Activated naive CD4-positive, alpha-beta T cell treated with anti-CD3 and anti-CD28 coated beads, Interleukin-2, amount 50 U/mL, for 72 hours (primary cell): ENCODE measurements at regions not wholly inside any gene's neighbourhood (a gene's known extent, or its start where the extent isn't known, plus 50 kb on each side); places are given as distances from the start of the nearest gene placed in this dataset.
A peak's percentile ranks its signal among the peaks of the same experiment; 100 is the strongest.

Source experiments
- ATAC-seq, 2 donors: fragments of 150-1000 bp; cut with Tn5 transposase; 2 replicates each; pipeline ENCODE4 v1.10.0; 2021; ENCODE audit warnings: mild to moderate bottlenecking in 2 of 2, moderate library complexity in 2 of 2
- DNase-seq, 2 donors: peaks; one replicate each; pipeline ENCODE4 v3.0.0; 2021 to 2022; ENCODE audit warnings: low spot score in 2 of 2
- H3K27ac Mint-ChIP-seq, 2 donors: one replicate each; pipeline ENCODE4 v1.8.0; 2022; ENCODE audit warnings: mild to moderate bottlenecking in 2 of 2, mixed read lengths in 2 of 2
- H3K36me3 Mint-ChIP-seq, 2 donors: one replicate each; pipeline ENCODE4 v1.8.0; 2022; ENCODE audit warnings: mixed read lengths in 2 of 2
- H3K9me3 Mint-ChIP-seq, 2 donors: one replicate each; pipeline ENCODE4 v1.8.0; 2022; ENCODE audit warnings: mixed read lengths in 2 of 2

DNA sequence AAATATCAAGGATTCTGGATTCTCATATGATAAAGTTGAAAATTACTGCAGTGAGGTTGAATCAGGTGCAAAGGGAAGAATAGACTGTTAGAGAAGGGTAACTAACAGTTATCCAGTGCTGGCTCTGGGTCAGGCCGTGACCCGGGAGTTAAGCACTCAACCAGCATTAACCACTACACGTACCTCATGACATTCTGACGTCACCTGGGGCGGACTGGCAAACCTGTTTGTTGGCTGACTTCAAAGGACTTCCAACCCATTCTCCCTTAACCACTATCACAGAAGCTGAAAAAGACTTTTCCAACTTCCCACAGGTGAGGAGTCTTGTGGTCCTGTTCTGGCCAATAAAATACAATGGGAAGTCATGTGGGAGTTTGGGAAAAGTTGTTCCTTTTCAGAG is 268.9 kb downstream of the ENC1 start:
- Mint-ChIP-seq H3K36me3 (no peaks in the 10 kb centered on the region), H3K9me3 (no peaks in the 10 kb centered on the region), H3K27ac (no peak overlapping the region)
- DNase-seq (no peak), ATAC-seq (no peak)

DNA sequence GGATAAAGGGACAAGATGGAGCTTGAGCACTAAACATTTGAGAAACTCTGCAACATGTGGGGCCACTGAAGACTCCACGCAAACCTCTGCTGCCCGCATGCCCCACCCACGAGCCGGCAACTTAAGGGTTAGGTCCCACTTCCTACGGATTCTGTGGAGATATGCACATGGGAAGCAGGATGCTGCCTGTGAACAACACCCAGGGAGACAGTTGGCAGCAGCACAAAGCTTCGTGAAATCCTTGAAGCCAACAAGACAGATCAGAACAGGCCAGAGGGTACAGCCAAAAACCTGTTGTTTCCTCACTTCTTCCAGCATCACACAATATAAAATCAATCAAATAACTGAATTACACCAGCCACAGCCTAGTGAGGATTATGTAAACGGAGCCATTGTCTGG is 270.4 kb downstream of the ENC1 start:
- no peaks in the 10 kb centered on the region for H3K9me3 Mint-ChIP-seq
- no peak overlapping the region for H3K27ac Mint-ChIP-seq
- H3K36me3 Mint-ChIP-seq: no peaks in the 10 kb centered on the region
- ATAC-seq (no peak), DNase-seq (no peak)

DNA sequence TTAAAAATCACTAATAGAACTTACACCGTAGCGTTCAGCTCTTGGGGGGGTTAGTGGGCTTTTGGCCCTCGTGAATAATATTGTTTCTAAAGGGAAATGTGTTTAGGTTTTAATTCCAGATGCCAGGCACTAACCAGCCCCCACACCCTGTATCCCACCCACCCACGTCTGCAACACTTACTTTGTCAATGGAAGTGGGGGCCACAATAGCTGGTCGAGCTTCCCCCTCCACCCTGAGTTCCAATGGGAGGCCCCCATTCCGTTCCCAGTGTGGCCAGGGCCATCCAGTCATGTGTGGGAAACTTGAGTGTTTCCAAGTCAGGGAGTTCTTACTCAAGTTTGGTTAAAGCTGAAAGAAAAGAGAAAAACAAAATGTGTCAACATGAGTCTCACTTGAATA is 271.4 kb downstream of the ENC1 start:
- ATAC-seq: no peak
- H3K9me3 Mint-ChIP-seq: no peaks in the 10 kb centered on the region
- no peak overlapping the region for H3K27ac Mint-ChIP-seq
- no peaks in the 10 kb centered on the region for H3K36me3 Mint-ChIP-seq
- no peak for DNase-seq

DNA sequence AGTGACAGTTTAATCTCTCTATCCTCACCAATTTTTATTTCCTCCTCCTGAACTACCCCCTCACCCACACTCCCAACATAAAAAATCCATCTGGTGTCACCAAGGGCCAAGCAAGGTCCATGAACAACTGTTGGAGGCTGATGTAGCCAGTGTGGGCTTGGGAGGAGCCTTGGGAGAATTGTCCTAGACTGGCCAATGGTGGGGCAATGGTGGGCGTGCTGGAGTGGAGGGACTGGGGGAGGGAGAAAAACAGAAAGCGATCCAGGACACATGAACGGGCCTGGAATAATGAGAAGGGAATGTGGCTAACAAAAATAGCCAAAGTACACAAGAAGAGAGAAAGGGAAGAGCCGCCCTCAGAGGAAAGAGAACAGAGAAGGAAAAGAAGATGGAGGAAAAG is 272.6 kb downstream of the ENC1 start:
- H3K27ac Mint-ChIP-seq: peak overlapping the region in 1 of 2 donors; percentile 19
- H3K36me3 Mint-ChIP-seq: no peaks in the 10 kb centered on the region
- no peak for DNase-seq
- no peak for ATAC-seq
- no peaks in the 10 kb centered on the region for H3K9me3 Mint-ChIP-seq

DNA sequence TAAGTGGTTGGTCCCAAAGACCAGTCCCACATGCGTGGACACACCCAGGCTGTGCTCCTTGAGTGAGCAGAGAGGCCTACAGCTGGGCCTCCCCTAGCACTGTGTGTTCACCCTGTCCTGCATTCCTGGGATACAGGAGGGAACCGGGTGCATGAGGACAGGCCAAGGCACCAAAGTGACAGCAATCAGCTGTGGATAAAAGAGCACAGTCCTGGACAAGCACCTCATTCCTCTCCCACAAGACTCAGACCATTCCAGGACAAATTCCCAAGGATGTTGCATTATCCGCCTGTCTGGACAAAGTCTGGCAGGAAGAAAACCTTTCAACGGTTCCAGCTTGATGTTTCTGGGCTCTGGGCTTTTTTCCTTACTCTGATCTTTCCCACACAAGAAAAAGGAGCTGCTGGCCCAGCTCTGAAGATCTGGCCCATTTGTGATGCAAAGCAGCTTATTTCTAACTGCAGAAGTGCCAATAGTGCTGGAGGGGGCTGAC is 273.2 kb downstream of the ENC1 start:
- H3K27ac Mint-ChIP-seq: no peak overlapping the region
- no peaks in the 10 kb centered on the region for H3K9me3 Mint-ChIP-seq
- no peaks in the 10 kb centered on the region for H3K36me3 Mint-ChIP-seq
- ATAC-seq (no peak), DNase-seq (no peak)

DNA sequence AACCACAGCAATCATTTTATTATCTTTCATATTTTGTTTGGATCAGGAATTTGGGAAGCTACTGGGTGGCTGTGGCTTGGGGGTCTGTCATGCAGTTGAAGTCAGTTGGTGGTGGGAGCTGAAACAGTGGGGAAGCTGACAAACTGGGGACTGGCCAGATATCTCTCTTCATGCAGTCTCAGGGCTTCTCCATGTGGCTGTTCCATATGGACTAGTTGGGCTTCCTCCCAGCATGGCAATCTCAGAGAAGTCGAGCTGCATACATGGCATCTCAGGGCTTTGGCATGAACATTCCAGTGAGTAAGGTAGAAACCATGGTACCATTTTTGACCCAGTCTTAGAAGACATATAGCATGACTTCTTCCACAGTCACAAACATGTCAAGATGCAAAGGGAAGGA is 274.8 kb downstream of the ENC1 start:
- DNase-seq (no peak), ATAC-seq (no peak)
- Mint-ChIP-seq H3K36me3 (no peaks in the 10 kb centered on the region), H3K27ac (no peak overlapping the region), H3K9me3 (no peaks in the 10 kb centered on the region)

DNA sequence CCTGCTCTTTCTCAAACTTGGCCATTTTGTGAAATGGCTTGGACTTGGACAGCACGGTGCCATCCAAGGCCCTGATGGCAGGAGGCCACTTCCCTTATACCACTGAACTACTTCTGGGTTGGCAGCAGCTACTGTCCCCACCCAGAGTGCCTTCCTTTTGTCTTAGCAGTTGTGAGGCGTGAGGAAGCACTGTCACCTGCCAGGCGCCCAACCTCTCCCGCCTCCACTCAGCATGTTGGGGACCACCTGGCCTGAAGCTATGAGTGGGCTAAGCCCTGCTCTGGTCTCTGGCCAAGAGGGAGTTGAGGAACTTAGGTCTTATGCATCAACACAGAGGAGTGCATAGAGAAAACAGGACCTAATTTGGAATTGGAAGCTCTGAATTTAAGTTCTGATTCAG is 276.0 kb downstream of the ENC1 start:
- ATAC-seq (no peak), DNase-seq (no peak)
- no peak overlapping the region for H3K27ac Mint-ChIP-seq
- no peaks in the 10 kb centered on the region for H3K9me3 Mint-ChIP-seq
- H3K36me3 Mint-ChIP-seq: no peaks in the 10 kb centered on the region

DNA sequence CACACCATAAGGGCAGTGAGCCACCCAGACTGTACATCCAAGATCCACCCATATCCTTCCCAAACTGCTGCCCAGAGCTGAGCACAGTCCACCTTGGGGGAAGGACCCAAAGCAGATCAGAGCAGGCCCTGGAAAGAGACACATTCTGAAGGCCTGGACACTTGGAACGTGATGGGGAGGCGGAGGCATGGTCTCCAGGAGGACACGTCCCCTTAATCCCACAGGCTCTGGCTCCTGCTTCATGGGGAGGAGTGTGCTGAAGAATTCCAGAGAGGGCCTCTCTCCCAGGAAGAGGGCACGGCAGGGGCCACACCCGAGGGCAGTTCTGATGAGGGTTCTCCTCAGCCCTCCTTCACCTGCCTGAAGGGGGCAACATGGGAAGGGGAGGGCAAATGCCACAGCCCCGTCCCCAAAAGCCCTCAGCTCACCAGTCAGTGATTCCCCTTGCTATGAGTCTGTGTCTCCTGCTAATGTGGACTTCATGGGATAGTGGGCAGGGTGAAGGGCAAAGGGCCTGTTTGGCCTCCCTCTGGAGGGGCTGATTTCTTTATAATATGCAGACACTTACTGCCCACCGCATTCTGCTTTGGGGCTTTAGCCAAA is 276.8 kb downstream of the ENC1 start:
- Mint-ChIP-seq H3K36me3 (no peaks in the 10 kb centered on the region), H3K27ac (no peak overlapping the region), H3K9me3 (no peaks in the 10 kb centered on the region)
- ATAC-seq (no peak), DNase-seq (no peak)

DNA sequence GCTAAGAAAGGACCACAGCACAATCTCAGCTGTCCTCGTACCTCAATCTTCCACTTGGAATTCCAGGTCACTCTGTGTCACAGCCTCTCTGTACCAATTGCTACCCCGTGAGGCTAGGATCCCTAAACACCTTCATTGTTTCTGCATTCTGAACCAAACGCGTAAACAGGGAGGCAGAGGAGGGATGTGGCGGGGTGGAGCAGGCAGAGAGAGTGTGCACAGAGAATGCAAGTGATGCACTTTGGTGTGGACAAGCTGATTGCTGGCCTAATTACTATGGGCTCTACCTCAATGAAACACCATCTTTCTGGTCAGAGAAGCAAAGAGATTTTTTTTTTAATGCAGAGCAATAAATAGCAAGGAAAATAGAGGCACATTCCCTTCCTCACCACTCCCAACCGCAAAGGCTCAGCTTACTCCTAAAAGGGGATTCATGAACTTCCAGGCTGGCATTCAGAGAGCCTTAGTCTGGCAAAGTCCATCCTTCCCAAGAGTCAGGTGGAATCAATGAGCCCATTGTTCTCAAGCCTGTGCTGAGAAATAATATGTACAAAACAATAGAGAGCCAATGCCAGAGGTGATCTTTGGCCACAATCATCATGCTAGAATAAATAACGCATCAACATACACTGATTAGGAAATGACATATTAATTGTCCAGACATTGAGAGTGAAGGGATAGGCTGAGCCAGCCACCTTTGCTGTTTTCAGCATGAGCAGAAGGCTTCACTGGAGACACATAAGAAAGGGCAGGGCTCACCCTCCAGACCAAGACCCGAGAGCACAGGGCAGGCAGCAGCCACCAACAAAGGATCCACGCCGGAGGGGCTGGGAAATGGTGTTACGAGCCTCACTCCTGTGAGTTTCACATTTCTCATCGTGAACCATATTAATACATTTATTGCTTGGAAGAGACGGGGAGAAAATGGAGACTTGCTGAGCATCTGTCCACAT is 278.8 kb downstream of the ENC1 start:
- no peak for ATAC-seq
- Mint-ChIP-seq H3K9me3 (no peaks in the 10 kb centered on the region), H3K27ac (no peak overlapping the region), H3K36me3 (no peaks in the 10 kb centered on the region)
- DNase-seq: no peak

DNA sequence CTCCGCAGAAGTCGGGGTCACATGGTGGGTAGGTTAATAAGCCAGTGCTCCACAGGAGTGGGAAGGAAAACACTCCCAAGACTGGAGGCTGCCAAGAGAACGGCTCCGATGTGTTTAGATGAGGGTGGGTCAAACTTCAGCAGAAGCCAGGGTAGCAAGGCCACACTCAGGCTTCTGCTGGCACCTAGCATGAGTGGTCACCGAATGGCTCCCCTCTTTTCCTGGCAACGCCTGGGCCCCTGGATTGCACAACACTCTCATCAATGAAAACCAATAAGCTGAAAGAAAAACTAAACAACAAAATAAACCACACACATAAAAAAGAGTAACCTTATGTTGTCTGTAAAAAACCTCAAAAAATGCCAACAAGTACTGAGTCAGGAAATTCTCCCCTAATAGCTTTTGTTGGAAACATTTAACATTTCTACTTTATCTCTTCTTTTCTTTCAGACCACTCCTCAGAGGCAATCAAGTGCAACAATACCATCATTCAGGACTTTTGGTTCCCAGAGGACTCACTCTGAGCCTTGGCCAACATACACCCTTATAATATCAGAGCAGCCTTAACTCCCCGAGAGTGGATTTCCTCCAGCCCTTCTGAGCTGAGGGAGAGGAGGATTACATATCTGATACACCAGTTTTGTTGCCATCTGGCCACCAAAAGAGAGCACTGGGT is 279.9 kb downstream of the ENC1 start:
- Mint-ChIP-seq H3K9me3 (no peaks in the 10 kb centered on the region), H3K36me3 (no peaks in the 10 kb centered on the region), H3K27ac (no peak overlapping the region)
- ATAC-seq (no peak), DNase-seq (no peak)

DNA sequence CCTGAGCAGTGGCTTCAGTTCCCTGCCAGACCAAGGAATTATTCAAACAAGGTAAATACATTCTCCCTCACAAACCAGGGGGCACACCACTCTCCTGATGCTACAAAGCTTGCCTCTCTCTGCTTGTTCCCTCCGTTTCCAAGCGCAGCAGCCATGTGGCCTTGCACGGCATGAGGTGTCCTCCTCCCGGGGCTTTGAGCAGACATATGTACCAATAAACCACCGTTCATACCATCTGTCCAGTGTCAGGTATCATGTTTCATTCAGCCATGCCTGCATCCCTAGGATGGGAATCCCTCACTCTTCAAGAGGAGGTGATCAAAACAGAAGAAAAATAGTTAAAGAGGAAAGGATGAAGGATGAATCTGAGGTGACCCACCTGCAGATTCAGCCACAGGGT is 282.7 kb downstream of the ENC1 start:
- DNase-seq: no peak
- no peak for ATAC-seq
- H3K27ac Mint-ChIP-seq: no peak overlapping the region
- H3K9me3 Mint-ChIP-seq: no peaks in the 10 kb centered on the region
- no peaks in the 10 kb centered on the region for H3K36me3 Mint-ChIP-seq

DNA sequence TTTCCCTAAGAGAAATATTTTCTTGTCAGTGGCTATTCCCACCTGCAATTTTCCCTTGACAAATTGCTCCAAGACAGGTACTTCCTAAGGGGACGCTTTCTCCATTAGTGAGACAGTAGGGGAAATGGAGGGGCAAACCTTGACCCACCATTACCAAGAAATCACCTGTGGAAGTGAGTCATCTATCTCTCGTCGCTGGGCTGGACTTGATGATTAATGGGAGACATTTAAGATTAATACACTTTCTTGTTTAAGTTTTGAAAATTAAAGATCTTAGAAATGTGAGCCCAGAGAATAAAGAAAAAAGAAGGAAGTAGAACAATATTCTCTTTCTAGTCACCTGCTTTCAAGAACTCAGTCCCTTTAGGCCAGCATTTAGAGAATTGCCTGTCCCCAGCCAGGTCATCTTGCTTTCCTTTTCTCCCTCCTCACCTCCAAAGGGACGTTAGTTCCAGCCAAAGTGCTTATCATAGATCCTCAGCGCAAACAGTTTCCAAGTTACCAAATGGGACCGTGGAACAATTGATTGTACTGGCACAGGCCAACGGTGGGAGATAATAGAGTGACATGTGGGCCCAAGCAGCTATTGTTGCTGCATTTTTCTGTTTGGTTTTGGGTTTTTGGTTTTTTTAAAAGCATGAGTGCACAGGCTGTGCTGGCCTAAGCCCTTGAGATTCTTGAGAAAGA is 284.4 kb downstream of the ENC1 start:
- H3K9me3 Mint-ChIP-seq: no peaks in the 10 kb centered on the region
- no peak overlapping the region for H3K27ac Mint-ChIP-seq
- no peaks in the 10 kb centered on the region for H3K36me3 Mint-ChIP-seq
- ATAC-seq: no peak
- DNase-seq: no peak

DNA sequence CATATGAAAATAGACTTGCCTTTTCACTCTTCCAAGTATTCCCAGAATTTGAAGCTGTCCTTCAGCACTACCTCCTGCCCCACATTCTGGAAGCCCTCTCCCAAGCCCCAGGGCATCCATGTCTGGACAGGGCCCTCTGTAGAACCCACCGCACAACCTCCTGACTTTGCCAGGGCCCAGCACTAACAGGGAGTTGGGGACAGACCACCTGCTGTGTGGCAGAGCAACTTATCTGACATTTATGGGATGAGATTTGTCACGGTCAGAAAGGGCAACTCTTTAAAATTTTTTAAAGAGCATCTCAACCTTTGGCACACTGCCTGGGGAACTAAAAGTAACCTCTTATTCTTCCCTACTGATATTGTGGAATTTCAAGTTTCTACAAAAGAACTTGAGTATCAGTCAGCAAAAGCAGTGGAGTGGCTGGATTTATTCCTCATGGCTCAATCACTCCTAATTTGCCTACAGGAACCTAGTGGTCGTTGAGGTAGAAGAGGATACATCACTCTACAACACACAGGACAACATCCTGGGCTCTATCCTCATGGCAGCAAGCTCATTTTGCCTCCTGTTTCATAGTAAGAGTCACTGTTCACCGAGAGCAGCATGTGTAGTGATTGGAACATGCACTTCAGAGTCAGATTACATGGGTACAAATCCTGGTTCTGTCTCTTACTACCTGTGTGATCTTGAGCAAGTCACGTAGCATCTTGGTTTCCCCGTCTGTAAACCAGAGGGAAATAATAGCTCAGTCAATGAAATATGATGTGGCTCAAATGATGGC is 285.3 kb downstream of the ENC1 start:
- no peak for DNase-seq
- Mint-ChIP-seq H3K9me3 (no peaks in the 10 kb centered on the region), H3K27ac (no peak overlapping the region), H3K36me3 (no peaks in the 10 kb centered on the region)
- ATAC-seq: no peak

DNA sequence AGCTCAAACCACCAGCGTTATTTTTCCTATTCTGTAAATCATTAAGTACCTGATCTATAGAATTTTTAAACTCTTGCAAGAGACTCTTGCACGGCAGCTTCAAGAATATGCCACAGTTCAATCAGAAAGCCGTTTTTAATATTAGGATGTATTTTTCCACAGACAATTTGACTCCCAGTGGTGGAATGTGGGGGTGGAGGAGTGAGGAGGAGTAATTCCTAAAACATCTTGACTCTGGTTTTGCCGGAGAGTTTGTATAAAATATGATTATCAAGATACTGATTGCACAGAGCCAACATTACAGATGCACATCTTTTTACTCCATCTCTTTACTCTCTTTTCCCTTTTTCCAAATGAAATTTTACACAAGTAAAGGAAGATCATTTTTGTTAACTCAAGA is 288.3 kb downstream of the ENC1 start:
- ATAC-seq (no peak), DNase-seq (no peak)
- Mint-ChIP-seq H3K9me3 (peaks cover 4 to 5% of the 10 kb centered on the region in 2 donors), H3K27ac (no peak overlapping the region), H3K36me3 (peaks cover 0 to 11% of the 10 kb centered on the region in 2 donors)

DNA sequence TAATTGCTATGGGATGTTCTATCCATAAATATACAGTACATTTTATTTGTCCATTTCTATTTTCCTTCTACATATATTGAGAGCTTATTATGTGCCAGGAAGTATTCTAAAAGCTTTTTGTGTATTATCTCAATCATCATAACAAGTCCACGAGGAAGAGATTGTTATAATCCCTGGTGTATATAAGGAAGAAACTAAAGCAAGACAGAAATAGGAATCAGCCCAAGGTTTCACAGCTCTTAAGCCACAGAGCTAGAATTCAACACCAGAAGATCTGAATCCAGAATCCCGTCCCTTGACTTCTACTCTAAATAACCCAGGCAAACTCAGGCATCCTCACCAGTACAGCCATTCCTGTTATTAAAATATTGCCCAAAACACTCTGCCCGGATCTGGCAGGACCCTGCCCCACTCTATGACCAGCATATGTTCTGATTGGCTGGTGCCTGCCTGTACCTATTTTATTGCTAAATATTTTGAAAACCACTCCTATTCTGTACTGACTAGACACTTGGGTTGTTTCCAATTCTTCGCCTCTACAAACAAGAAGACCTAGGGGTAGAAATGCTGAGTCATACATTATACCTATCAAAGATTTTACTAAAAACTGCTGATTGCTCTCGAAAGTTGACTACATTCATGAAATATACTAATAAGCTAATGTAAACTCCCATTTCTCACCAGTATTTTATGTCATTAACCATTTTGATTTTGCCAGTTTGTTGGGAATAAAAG is 297.4 kb downstream of the ENC1 start:
- H3K36me3 Mint-ChIP-seq: peaks cover 3 to 6% of the 10 kb centered on the region in 2 donors
- no peak for DNase-seq

DNA sequence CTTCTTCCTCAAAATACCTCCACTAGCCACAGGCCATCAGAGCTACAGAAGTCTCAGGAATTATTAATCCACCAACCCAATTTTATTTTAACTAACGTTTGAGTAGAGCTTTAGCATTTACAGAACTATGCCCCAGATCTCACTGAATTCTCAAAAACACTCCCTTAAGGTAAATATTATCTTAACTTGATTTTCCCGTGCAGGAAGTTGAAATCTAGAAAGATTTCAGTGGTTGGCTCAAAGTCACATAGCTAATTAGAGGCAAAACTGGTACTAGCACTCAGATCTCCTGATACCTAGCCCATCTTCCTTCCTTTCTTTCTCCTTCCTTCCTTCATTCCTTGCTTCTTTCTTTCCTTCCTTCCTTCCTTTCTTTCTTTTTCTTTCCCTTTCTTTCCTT is 298.3 kb downstream of the ENC1 start:
- Mint-ChIP-seq H3K27ac (no peak overlapping the region), H3K36me3 (peaks cover 0 to 6% of the 10 kb centered on the region in 2 donors)

More for the DNA sequence above, 297.4 kb downstream of the ENC1 start:
- no peaks in the 10 kb centered on the region for H3K9me3 Mint-ChIP-seq
- ATAC-seq: no peak
- no peak overlapping the region for H3K27ac Mint-ChIP-seq

More for the DNA sequence above, 298.3 kb downstream of the ENC1 start:
- no peak for ATAC-seq
- H3K9me3 Mint-ChIP-seq: no peaks in the 10 kb centered on the region
- no peak for DNase-seq
